AG09309 (cell line): ENCODE measurements at regions not wholly inside any gene's neighbourhood (a gene's known extent, or its start where the extent isn't known, plus 50 kb on each side); places are given as distances from the start of the nearest gene placed in this dataset.

ENCODE experiments used
- DNase-seq: peaks from one replicate; pipeline ENCODE4 v3.0.0-alpha.2; 2010; ENCODE audit warnings: low read depth
- H3K4me3 ChIP-seq: 2 replicates; pipeline ENCODE4 v1.5.1; 2011; ENCODE audit warnings: mild to moderate bottlenecking, low read depth, low read length, moderate library complexity; ENCODE audit not compliant: control insufficient read depth
- CTCF ChIP-seq: IDR thresholded peaks from 2 replicates; pipeline ENCODE4 v1.5.1; 2011; ENCODE audit warnings: mild to moderate bottlenecking, low read depth, low read length, inconsistent platforms; ENCODE audit not compliant: insufficient read depth, control insufficient read depth; ENCODE audit errors: missing control alignments

DNA sequence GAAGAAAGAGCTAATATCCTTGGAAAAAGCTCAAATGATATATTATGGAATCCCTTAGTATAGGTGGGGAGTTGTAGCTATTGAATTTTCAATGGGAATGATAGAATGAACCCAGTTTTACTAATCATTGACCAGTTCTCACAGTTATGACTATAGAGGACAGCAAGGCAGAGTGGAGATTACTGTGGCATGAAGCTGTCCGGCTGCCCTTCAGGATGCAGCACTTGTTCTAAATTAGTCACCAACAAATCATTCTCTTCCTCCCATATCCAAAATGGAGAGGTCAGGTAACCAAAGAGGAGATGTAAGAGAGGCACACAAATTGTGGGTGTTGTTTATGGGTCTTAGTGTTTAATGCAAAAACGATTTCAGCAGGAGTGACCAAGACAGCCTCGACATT is 1490.0 kb upstream of the MIR17HG start:
- DNase-seq: no peak
- H3K4me3 ChIP-seq: no peak overlapping the region
- TF ChIP-seq CTCF: no peak

DNA sequence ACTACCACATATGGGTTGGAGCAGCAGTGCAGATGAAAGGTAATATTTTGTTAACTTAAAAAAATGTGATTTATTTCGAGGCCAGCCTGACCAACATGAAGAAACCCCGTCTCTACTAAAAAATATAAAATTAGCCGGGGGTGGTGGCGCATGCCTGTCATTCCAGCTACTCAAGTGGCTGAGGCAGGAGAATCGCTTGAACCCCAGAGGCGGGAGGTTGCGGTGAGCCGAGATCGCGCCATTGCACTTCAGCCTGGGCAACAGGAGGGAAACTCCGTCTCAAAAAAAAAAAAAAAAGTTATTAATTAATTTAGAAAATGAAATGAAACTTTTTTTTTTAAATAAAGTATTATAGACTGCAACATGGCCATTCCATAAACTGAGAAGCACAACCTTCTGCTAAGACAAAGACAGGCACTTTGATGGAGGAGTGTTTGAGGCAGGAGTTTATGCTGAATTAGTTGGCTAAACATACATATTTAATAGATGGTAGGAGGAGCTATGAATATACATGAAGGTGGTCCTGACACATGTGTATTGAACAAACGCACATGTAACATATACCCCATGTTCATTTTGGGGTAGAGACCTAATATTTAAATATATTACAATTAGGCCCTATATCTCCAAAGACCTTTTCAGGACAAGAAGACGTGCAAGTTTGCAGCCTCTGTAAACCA is 1485.3 kb upstream of the MIR17HG start:
- H3K4me3 ChIP-seq: no peak overlapping the region
- no peak for TF ChIP-seq CTCF
- no peak for DNase-seq

- TF ChIP-seq CTCF: no peak
Measured at GRCh38 chr13:89862691-89863036, 1484.8 kb upstream of the MIR17HG start.

GRCh38 chr13:89865164-89866064 is 1482.1 kb upstream of the MIR17HG start:
- DNase-seq: no peak
- H3K4me3 ChIP-seq: no peak overlapping the region
- TF ChIP-seq CTCF: no peak

More at GRCh38 chr13:89862691-89863036, 1484.8 kb upstream of the MIR17HG start:
- no peak overlapping the region for H3K4me3 ChIP-seq
- no peak for DNase-seq

- no peak overlapping the region for H3K4me3 ChIP-seq
- TF ChIP-seq CTCF: no peak
- DNase-seq: no peak
Measured at GRCh38 chr13:89869312-89869711, 1478.2 kb upstream of the MIR17HG start.

- H3K4me3 ChIP-seq: no peak overlapping the region
- DNase-seq: no peak
- TF ChIP-seq CTCF: no peak
Measured at GRCh38 chr13:89878904-89879303, 1468.6 kb upstream of the MIR17HG start.

- no peak overlapping the region for H3K4me3 ChIP-seq
- DNase-seq: no peak
- TF ChIP-seq CTCF: no peak
Measured at GRCh38 chr13:89880201-89880600, 1467.3 kb upstream of the MIR17HG start.
